ENCODE measurements at regions not wholly inside any gene's neighbourhood (a gene's known extent, or its start where the extent isn't known, plus 50 kb on each side); places are given as distances from the start of the nearest gene placed in this dataset.

- Histone ChIP-seq H3K27ac (ENCODE audit: low read depth in 1 of 2, low read length in 2 of 2) (no peak overlapping the region), H3K4me3 (ENCODE audit: low read depth in 1 of 3, low read length in 3 of 3) (no peak overlapping the region), H3K9ac (ENCODE audit: low read depth in 1 of 2, low read length in 2 of 2) (no peak overlapping the region), H3K9me3 (ENCODE audit: control insufficient read depth in 4 of 4, low read length in 3 of 4) (no peaks in the 10 kb centered on the region), H3K4me1 (ENCODE audit: control insufficient read depth in 4 of 4, insufficient read depth in 4 of 4, low read length in 3 of 4) (no peaks in the 10 kb centered on the region), H3K36me3 (ENCODE audit: control insufficient read depth in 4 of 4, insufficient read depth in 3 of 4, low read depth in 1 of 4, low read length in 3 of 4) (no peaks in the 10 kb centered on the region), H3K27me3 (ENCODE audit: control insufficient read depth in 4 of 4, insufficient read depth in 4 of 4, low read length in 3 of 4) (no peaks in the 10 kb centered on the region)
- no peak for DNase-seq (ENCODE audit: low spot score)
- WGBS = 76% methylated on average over 3 of the region's 3 CpGs
- no peak for TF ChIP-seq FOXA1 (IDR thresholded peaks at IDR 0.05)
- no peak for TF ChIP-seq YY1 (IDR thresholded peaks at IDR 0.05)
- no peak for TF ChIP-seq RAD21 (IDR thresholded peaks at IDR 0.05)
- no peak for TF ChIP-seq HNF4G (IDR thresholded peaks at IDR 0.05)
- no peak for TF ChIP-seq RXRA (IDR thresholded peaks at IDR 0.05)
- no peak for TF ChIP-seq NR2F2 (IDR thresholded peaks at IDR 0.05)
- TF ChIP-seq EGR1 (IDR thresholded peaks at IDR 0.05; ENCODE audit: low read depth in 2 of 2) = no peak
- no peak for TF ChIP-seq FOXA2 (IDR thresholded peaks at IDR 0.05)
- TF ChIP-seq MAX (IDR thresholded peaks at IDR 0.05) = no peak
- no peak for TF ChIP-seq SP1 (IDR thresholded peaks at IDR 0.05)
- no peak for TF ChIP-seq REST (IDR thresholded peaks at IDR 0.05)
- TF ChIP-seq JUND (IDR thresholded peaks at IDR 0.05) = no peak
- TF ChIP-seq ATF3 (IDR thresholded peaks at IDR 0.05) = no peak
Measured at GRCh38 chr7:113294750-113295149, 176.4 kb upstream of the SMIM30 start.

- Histone ChIP-seq H3K27ac (ENCODE audit: low read depth in 1 of 2, low read length in 2 of 2) (no peak overlapping the region), H3K36me3 (ENCODE audit: control insufficient read depth in 4 of 4, insufficient read depth in 3 of 4, low read depth in 1 of 4, low read length in 3 of 4) (no peaks in the 10 kb centered on the region), H3K27me3 (ENCODE audit: control insufficient read depth in 4 of 4, insufficient read depth in 4 of 4, low read length in 3 of 4) (no peaks in the 10 kb centered on the region), H3K9me3 (ENCODE audit: control insufficient read depth in 4 of 4, low read length in 3 of 4) (no peaks in the 10 kb centered on the region), H3K9ac (ENCODE audit: low read depth in 1 of 2, low read length in 2 of 2) (no peak overlapping the region), H3K4me3 (ENCODE audit: low read depth in 1 of 3, low read length in 3 of 3) (no peak overlapping the region), H3K4me1 (ENCODE audit: control insufficient read depth in 4 of 4, insufficient read depth in 4 of 4, low read length in 3 of 4) (no peaks in the 10 kb centered on the region)
- 86% methylated on average over 3 of the region's 3 CpGs for WGBS
- TF ChIP-seq JUND (IDR thresholded peaks at IDR 0.05) (no peak), FOXA1 (IDR thresholded peaks at IDR 0.05) (no peak), MAX (IDR thresholded peaks at IDR 0.05) (no peak), FOXA2 (IDR thresholded peaks at IDR 0.05) (no peak), HNF4G (IDR thresholded peaks at IDR 0.05) (no peak), YY1 (IDR thresholded peaks at IDR 0.05) (no peak), HNF4A (conservative IDR thresholded peaks at IDR 0.05) (no peak), CTCF (IDR thresholded peaks at IDR 0.05; ENCODE audit: low read depth, low read length, missing input control) (no peak), REST (IDR thresholded peaks at IDR 0.05) (no peak), SP1 (IDR thresholded peaks at IDR 0.05) (no peak), ATF3 (IDR thresholded peaks at IDR 0.05) (no peak), ZBTB33 (IDR thresholded peaks at IDR 0.05) (no peak), RAD21 (IDR thresholded peaks at IDR 0.05) (no peak), NR2F2 (IDR thresholded peaks at IDR 0.05) (no peak), GABPA (IDR thresholded peaks at IDR 0.05 in 1 of 2, conservative IDR thresholded peaks at IDR 0.05 in 1 of 2) (no peak), TAF1 (conservative IDR thresholded peaks at IDR 0.05) (no peak), RXRA (IDR thresholded peaks at IDR 0.05) (no peak), EGR1 (IDR thresholded peaks at IDR 0.05; ENCODE audit: low read depth in 2 of 2) (no peak)
- no peak for DNase-seq (ENCODE audit: low spot score)
Measured at GRCh38 chr7:113292105-113292504, 173.8 kb upstream of the SMIM30 start.

Measured in liver (tissue), 8 donors.